Tibial artery (tissue), 4 donors: ENCODE measurements at regions not wholly inside any gene's neighbourhood (a gene's known extent, or its start where the extent isn't known, plus 50 kb on each side); places are given as distances from the start of the nearest gene placed in this dataset.
A peak's percentile ranks its signal among the peaks of the same experiment; 100 is the strongest.

Experiments
- DNase-seq, 2 donors: peaks; one replicate each; pipeline ENCODE4 v3.0.0-alpha.2; 2019
- H3K27ac ChIP-seq, 2 donors: fragments of 200-600 bp; sonication (generic) in 1 of 2; 1 replicate in 1 of 2; 2 replicates in 1 of 2; pipeline ENCODE4 v1.5.1; 2018 to 2019; ENCODE audit warnings: mild to moderate bottlenecking in 1 of 2
- H3K27me3 ChIP-seq, 2 donors: fragments of 200-600 bp; sonication (generic) in 1 of 2; one replicate each; pipeline versions ENCODE4 v1.5.1 to v1.6.0; 2016 to 2019
- H3K36me3 ChIP-seq, 3 donors: fragments of 200-600 bp; sonication (generic) in 2 of 3; one replicate each; pipeline ENCODE4 v1.5.1; 2016 to 2019; ENCODE audit warnings: mild to moderate bottlenecking in 2 of 3
- H3K4me1 ChIP-seq, 4 donors: fragments of 200-600 bp; sonication (generic) in 2 of 4; 1 replicate in 3 of 4; 2 replicates in 1 of 4; pipeline ENCODE4 v1.5.1; 2016 to 2019
- H3K4me3 ChIP-seq, 2 donors: fragments of 200-600 bp; sonication (generic) in 1 of 2; 1 replicate in 1 of 2; 2 replicates in 1 of 2; pipeline ENCODE4 v1.5.1; 2018 to 2019; ENCODE audit warnings: mild to moderate bottlenecking in 2 of 2
- H3K9me3 ChIP-seq, 3 donors: fragments of 200-600 bp; sonication (generic) in 1 of 3; one replicate each; pipeline ENCODE4 v1.5.1; 2016 to 2019
- intact Hi-C: fragments of 100-400 bp; cut with DNase I; formaldehyde crosslinking; loops from one replicate; pipeline ENCODE4 v1.15.0; 2023; ENCODE audit warnings: low total_unique reads
- TF ChIP-seq, protein P1 (sequence below), 2 experiments: fragments of 200-600 bp in 1 of 2; fragments of 450-650 bp in 1 of 2; IDR thresholded peaks; one replicate each; pipeline ENCODE4 v1.5.1; 2017 to 2019; ENCODE audit warnings: antibody characterized with exemption in 2 of 2, mild to moderate bottlenecking in 1 of 2, moderate library complexity in 1 of 2

DNA sequence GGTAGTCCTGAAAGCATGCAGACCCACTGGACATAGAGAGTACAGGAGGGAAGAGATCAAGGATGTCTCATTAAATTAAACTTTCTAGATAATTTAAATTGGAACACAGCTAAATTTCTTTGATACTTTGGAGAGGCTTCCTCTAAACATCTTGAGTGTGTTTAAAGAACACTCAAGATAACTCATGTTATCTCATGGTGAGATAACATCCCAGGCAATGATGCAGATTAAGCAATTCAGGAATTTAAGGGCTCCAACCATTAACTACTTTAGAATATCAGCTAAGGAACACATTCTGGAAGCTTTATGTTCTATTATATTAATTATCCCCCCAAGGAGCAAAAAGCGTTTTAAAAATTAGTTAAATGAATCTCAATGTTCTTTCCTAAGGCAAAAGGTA lies 289.2 kb upstream of the RUNX1 start:
- no peaks in the 10 kb centered on the region for H3K36me3 ChIP-seq
- TF ChIP-seq, protein P1, sequence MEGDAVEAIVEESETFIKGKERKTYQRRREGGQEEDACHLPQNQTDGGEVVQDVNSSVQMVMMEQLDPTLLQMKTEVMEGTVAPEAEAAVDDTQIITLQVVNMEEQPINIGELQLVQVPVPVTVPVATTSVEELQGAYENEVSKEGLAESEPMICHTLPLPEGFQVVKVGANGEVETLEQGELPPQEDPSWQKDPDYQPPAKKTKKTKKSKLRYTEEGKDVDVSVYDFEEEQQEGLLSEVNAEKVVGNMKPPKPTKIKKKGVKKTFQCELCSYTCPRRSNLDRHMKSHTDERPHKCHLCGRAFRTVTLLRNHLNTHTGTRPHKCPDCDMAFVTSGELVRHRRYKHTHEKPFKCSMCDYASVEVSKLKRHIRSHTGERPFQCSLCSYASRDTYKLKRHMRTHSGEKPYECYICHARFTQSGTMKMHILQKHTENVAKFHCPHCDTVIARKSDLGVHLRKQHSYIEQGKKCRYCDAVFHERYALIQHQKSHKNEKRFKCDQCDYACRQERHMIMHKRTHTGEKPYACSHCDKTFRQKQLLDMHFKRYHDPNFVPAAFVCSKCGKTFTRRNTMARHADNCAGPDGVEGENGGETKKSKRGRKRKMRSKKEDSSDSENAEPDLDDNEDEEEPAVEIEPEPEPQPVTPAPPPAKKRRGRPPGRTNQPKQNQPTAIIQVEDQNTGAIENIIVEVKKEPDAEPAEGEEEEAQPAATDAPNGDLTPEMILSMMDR (IDR thresholded peaks at IDR 0.05) = no peak
- H3K27me3 ChIP-seq = no peaks in the 10 kb centered on the region
- DNase-seq = no peak
- no peaks in the 10 kb centered on the region for H3K9me3 ChIP-seq
- H3K27ac ChIP-seq = no peak overlapping the region
- H3K4me1 ChIP-seq = no peaks in the 10 kb centered on the region
- intact Hi-C loops = no loop called here
- H3K4me3 ChIP-seq = no peak overlapping the region

DNA sequence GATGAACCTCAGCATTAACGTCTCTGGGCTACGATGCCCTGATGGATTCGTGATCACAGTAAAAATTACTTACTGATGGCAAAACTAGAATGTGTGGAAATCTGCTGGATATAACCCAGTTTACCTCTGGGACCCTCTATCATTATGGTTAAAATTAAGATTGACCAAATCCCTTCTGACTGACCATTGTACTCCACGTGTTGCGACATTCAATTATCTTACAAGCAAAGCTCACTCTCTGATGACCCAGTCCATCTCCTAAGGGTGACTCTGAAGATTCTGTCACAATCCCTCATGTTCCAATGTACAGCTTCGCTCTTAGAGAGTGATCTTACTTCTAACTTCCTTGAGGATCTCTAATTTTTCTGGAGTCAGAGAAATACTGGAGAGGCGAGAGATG lies 288.5 kb upstream of the RUNX1 start:
- H3K4me1 ChIP-seq = no peaks in the 10 kb centered on the region
- no peak for DNase-seq
- H3K27ac ChIP-seq = no peak overlapping the region
- TF ChIP-seq, protein P1 (IDR thresholded peaks at IDR 0.05) = no peak
- H3K27me3 ChIP-seq = no peaks in the 10 kb centered on the region
- no peaks in the 10 kb centered on the region for H3K9me3 ChIP-seq
- H3K36me3 ChIP-seq = no peaks in the 10 kb centered on the region
- intact Hi-C loops = no loop called here
- H3K4me3 ChIP-seq = no peak overlapping the region

DNA sequence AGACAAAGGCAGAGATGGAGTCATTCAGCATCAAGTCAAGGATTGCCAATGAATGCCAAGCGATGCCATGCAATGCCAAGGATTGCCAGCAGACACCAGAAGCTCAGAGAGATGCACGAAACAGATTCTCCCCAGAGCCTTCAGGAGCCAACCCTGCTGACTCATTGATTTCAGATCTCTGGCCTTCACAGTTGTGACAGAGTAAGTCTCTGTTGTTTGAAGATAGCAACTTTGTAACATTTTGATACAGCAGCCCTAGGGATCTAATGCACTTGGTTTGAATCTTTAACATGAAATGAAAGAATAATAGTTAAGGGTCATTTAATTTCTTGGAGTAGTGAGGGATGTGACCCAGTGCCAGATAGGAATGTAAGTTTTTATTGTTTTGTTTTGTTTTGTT lies 287.4 kb upstream of the RUNX1 start:
- no peaks in the 10 kb centered on the region for H3K4me1 ChIP-seq
- TF ChIP-seq, protein P1 (IDR thresholded peaks at IDR 0.05) = no peak
- no peak for DNase-seq
- no peaks in the 10 kb centered on the region for H3K9me3 ChIP-seq
- intact Hi-C loops = no loop called here
- H3K27ac ChIP-seq = no peak overlapping the region
- H3K27me3 ChIP-seq = no peaks in the 10 kb centered on the region
- H3K4me3 ChIP-seq = no peak overlapping the region
- no peaks in the 10 kb centered on the region for H3K36me3 ChIP-seq

DNA sequence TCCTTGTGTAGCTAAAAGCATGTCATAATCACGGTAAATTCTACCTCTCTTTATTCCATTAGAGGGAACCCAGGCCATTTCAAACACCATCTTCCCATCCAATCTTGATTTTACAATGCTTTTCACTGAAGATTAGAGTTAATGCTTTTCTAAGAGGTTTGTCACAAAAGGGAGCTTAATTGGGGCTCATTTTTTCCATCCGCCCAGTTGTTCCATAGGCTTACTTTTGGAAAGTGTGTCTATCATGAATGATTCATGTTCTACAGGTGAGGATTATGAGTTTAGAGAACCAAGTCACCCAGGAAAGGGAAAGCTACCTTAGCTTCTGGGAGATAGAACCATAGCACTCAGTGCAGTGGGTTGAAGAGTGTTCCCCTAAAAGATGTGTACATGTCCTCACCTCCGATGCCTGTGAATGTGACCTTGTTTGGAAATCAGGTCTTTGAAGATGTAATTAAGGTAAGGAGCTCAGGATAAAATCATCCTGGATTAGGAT lies 286.9 kb upstream of the RUNX1 start:
- H3K4me3 ChIP-seq = no peak overlapping the region
- no peak overlapping the region for H3K27ac ChIP-seq
- intact Hi-C loops = no loop called here
- TF ChIP-seq, protein P1 (IDR thresholded peaks at IDR 0.05) = no peak
- DNase-seq = no peak
- no peaks in the 10 kb centered on the region for H3K9me3 ChIP-seq
- H3K4me1 ChIP-seq = peaks cover 0 to 2% (median 0%) of the 10 kb centered on the region in 4 donors
- H3K27me3 ChIP-seq = no peaks in the 10 kb centered on the region
- H3K36me3 ChIP-seq = no peaks in the 10 kb centered on the region

DNA sequence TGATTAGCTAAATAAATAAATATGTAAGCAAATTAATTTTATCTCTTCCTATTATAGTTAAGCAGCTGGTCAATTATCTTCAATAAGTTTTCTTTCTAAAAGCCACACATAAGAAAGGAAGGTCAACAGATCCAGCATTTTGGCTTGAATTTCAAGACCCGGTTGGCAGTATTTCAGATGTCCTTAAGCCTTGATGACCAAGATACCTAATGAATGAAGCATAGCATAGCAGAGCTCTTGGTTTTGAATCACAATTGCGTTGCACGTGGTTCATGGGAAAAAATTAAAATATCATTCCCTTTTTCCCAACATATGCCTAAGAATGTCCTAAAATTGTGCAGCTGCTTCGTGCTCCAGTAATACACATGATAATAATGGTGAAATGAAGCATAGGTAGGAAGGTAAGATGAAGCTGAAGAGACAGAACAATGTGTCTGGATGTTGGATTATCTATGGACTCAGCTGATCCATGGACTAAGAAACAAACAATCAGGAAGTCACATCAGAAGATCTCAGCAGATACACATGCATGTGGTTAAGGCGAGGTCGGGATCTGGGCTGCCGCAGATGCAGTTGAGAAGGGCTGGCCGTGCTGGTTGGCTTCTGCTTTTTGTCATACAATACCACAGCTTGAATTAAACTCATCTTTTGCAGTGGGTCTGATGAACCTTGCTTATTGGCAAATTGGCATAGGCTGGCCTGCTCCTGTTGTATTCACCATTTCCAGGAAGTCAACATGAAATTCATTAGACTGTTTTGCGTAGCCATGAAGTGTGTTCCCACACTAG lies 284.9 kb upstream of the RUNX1 start:
- H3K4me3 ChIP-seq = no peak overlapping the region
- H3K9me3 ChIP-seq = no peaks in the 10 kb centered on the region
- intact Hi-C loops = no loop called here
- H3K27me3 ChIP-seq = no peaks in the 10 kb centered on the region
- no peaks in the 10 kb centered on the region for H3K36me3 ChIP-seq
- peaks cover 0 to 22% (median 4%) of the 10 kb centered on the region in 4 donors for H3K4me1 ChIP-seq
- peak in 1 of 2 donors; percentile 35 for DNase-seq
- H3K27ac ChIP-seq = no peak overlapping the region
- TF ChIP-seq, protein P1 (IDR thresholded peaks at IDR 0.05) = no peak
